Liver (tissue), 8 donors: ENCODE measurements at regions not wholly inside any gene's neighbourhood (a gene's known extent, or its start where the extent isn't known, plus 50 kb on each side); places are given as distances from the start of the nearest gene placed in this dataset.

Source experiments
- DNase-seq: peaks from one replicate; pipeline ENCODE4 v3.0.0-alpha.2; 2017; ENCODE audit warnings: low spot score
- H3K27ac ChIP-seq, 2 donors: one replicate each; pipeline ENCODE4 v1.7.0; 2013; ENCODE audit warnings: inconsistent platforms in 2 of 2, low read length in 2 of 2, control low read depth in 1 of 2, low read depth in 1 of 2, mild to moderate bottlenecking in 1 of 2
- H3K27me3 ChIP-seq, 4 donors: one replicate each; pipeline versions ENCODE4 v1.6.1 to v1.7.0; 2013; ENCODE audit warnings: low read length in 3 of 4, inconsistent platforms in 1 of 4, mild to moderate bottlenecking in 1 of 4, moderate library complexity in 1 of 4; ENCODE audit not compliant: control insufficient read depth in 4 of 4, insufficient read depth in 4 of 4
- H3K36me3 ChIP-seq, 4 donors: one replicate each; pipeline versions ENCODE4 v1.6.1 to v1.7.0; 2013; ENCODE audit warnings: low read length in 3 of 4, mild to moderate bottlenecking in 3 of 4, low read depth in 1 of 4, moderate library complexity in 1 of 4; ENCODE audit not compliant: control insufficient read depth in 4 of 4, insufficient read depth in 3 of 4
- H3K4me1 ChIP-seq, 4 donors: one replicate each; pipeline versions ENCODE4 v1.6.1 to v1.7.0; 2013; ENCODE audit warnings: low read length in 3 of 4, mild to moderate bottlenecking in 3 of 4, moderate library complexity in 1 of 4; ENCODE audit not compliant: control insufficient read depth in 4 of 4, insufficient read depth in 4 of 4
- H3K4me3 ChIP-seq, 3 donors: one replicate each; pipeline versions ENCODE4 v1.6.1 to v1.7.0; 2013; ENCODE audit warnings: low read length in 3 of 3, control low read depth in 1 of 3, low read depth in 1 of 3, mild to moderate bottlenecking in 1 of 3
- H3K9ac ChIP-seq, 2 donors: one replicate each; pipeline ENCODE4 v1.7.0; 2013; ENCODE audit warnings: low read length in 2 of 2, mild to moderate bottlenecking in 2 of 2, moderate library complexity in 2 of 2, control low read depth in 1 of 2, low read depth in 1 of 2
- H3K9me3 ChIP-seq, 4 donors: one replicate each; pipeline versions ENCODE4 v1.6.1 to v1.7.0; 2013; ENCODE audit warnings: low read length in 3 of 4; ENCODE audit not compliant: control insufficient read depth in 4 of 4
- EGR1 ChIP-seq, 2 donors: IDR thresholded peaks; 2 replicates each; pipeline ENCODE4 v1.6.1; 2016 to 2018; ENCODE audit warnings: antibody characterized with exemption in 2 of 2, low read depth in 2 of 2
- FOXA1 ChIP-seq: IDR thresholded peaks from 2 replicates; pipeline ENCODE4 v1.6.1; 2016; ENCODE audit warnings: antibody characterized with exemption
- FOXA2 ChIP-seq: IDR thresholded peaks from 2 replicates; pipeline ENCODE4 v1.6.1; 2016; ENCODE audit warnings: antibody characterized with exemption
- GABPA ChIP-seq, 2 donors: IDR thresholded peaks in 1 of 2; conservative IDR thresholded peaks in 1 of 2; 2 replicates each; pipeline ENCODE4 v1.6.1; 2016; ENCODE audit warnings: antibody characterized with exemption in 2 of 2, mild to moderate bottlenecking in 1 of 2, moderate library complexity in 1 of 2
- HNF4A ChIP-seq, 2 donors: conservative IDR thresholded peaks; 2 replicates each; pipeline ENCODE4 v1.6.1; 2016; ENCODE audit warnings: antibody characterized with exemption in 2 of 2, mild to moderate bottlenecking in 2 of 2
- HNF4G ChIP-seq: IDR thresholded peaks from 2 replicates; pipeline ENCODE4 v1.6.1; 2016; ENCODE audit warnings: antibody characterized with exemption
- JUND ChIP-seq, 2 donors: IDR thresholded peaks; 2 replicates each; pipeline ENCODE4 v1.6.1; 2016; ENCODE audit warnings: antibody characterized with exemption in 2 of 2
- NR2F2 ChIP-seq: IDR thresholded peaks from 2 replicates; pipeline ENCODE4 v1.6.1; 2016; ENCODE audit warnings: antibody characterized with exemption
- RAD21 ChIP-seq, 2 donors: IDR thresholded peaks; 2 replicates each; pipeline ENCODE4 v1.6.1; 2016; ENCODE audit warnings: antibody characterized with exemption in 2 of 2, mild to moderate bottlenecking in 2 of 2
- RXRA ChIP-seq, 2 donors: IDR thresholded peaks; 2 replicates each; pipeline ENCODE4 v1.6.1; 2017 to 2018; ENCODE audit warnings: antibody characterized with exemption in 2 of 2, mild to moderate bottlenecking in 1 of 2
- SP1 ChIP-seq: IDR thresholded peaks from 2 replicates; pipeline ENCODE4 v1.6.1; 2018; ENCODE audit warnings: antibody characterized with exemption, mild to moderate bottlenecking
- TAF1 ChIP-seq: conservative IDR thresholded peaks from 2 replicates; pipeline ENCODE4 v1.6.1; 2016; ENCODE audit warnings: antibody characterized with exemption, mild to moderate bottlenecking
- YY1 ChIP-seq: IDR thresholded peaks from 2 replicates; pipeline ENCODE4 v1.6.1; 2016; ENCODE audit warnings: antibody characterized with exemption, mild to moderate bottlenecking
- WGBS: extraction: QIAGEN DNeasy Blood & Tissue Kit; methylation state at CpG from one replicate; pipeline ENCODE4 v1.1.7; 2013; 5-methylcytosine and 5-hydroxymethylcytosine counted together
- TF ChIP-seq, protein P1 (sequence below): IDR thresholded peaks from 2 replicates; pipeline ENCODE4 v1.6.1; 2016; ENCODE audit warnings: antibody characterized with exemption, mild to moderate bottlenecking
- TF ChIP-seq, protein P2 (sequence below): IDR thresholded peaks from 2 replicates; pipeline ENCODE4 v1.6.1; 2016; ENCODE audit warnings: antibody characterized with exemption
- TF ChIP-seq, protein P3 (sequence below): fragments of 150-350 bp; IDR thresholded peaks from 2 replicates; pipeline ENCODE4 v1.5.1; 2017; ENCODE audit warnings: improper control_type of control experiment, low read depth, low read length; ENCODE audit not compliant: missing input control
- TF ChIP-seq, protein P4 (sequence below): IDR thresholded peaks from 2 replicates; pipeline ENCODE4 v1.6.1; 2016; ENCODE audit warnings: antibody characterized with exemption
- donor health status: healthy.
- donor health status: healthy.
- donor health status: healthy.
- donor health status: healthy.
- donor health status: healthy.

DNA sequence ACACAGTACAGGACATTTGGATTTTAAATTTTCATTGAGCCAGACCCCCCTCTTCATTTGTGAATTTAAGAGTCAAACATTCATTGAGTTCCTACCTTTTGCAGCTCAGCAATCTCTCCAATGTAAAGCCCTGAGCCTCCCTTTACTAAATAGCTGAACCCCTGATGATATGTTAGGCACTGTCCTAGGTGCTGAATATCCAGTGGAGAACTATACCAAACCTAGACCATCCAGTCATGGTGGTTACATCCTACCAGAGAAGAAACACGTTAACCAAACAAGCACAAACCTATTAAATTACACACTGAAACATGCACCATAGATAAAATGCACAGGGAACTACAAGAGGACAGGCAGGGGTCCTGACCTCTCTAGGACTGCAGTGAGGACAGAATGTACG lies 1585.3 kb upstream of the TMEM132C start:
- Histone ChIP-seq H3K27ac (no peak overlapping the region), H3K36me3 (no peaks in the 10 kb centered on the region), H3K4me1 (no peaks in the 10 kb centered on the region), H3K27me3 (no peaks in the 10 kb centered on the region), H3K9ac (no peak overlapping the region), H3K4me3 (no peak overlapping the region), H3K9me3 (peaks cover 0 to 10% (median under 1%) of the 10 kb centered on the region in 4 donors)
- 59% methylated on average over 2 of the region's 2 CpGs for WGBS
- TF ChIP-seq, protein P1, sequence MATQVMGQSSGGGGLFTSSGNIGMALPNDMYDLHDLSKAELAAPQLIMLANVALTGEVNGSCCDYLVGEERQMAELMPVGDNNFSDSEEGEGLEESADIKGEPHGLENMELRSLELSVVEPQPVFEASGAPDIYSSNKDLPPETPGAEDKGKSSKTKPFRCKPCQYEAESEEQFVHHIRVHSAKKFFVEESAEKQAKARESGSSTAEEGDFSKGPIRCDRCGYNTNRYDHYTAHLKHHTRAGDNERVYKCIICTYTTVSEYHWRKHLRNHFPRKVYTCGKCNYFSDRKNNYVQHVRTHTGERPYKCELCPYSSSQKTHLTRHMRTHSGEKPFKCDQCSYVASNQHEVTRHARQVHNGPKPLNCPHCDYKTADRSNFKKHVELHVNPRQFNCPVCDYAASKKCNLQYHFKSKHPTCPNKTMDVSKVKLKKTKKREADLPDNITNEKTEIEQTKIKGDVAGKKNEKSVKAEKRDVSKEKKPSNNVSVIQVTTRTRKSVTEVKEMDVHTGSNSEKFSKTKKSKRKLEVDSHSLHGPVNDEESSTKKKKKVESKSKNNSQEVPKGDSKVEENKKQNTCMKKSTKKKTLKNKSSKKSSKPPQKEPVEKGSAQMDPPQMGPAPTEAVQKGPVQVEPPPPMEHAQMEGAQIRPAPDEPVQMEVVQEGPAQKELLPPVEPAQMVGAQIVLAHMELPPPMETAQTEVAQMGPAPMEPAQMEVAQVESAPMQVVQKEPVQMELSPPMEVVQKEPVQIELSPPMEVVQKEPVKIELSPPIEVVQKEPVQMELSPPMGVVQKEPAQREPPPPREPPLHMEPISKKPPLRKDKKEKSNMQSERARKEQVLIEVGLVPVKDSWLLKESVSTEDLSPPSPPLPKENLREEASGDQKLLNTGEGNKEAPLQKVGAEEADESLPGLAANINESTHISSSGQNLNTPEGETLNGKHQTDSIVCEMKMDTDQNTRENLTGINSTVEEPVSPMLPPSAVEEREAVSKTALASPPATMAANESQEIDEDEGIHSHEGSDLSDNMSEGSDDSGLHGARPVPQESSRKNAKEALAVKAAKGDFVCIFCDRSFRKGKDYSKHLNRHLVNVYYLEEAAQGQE, result peak; percentile 90
- no peak for TF ChIP-seq GABPA (IDR thresholded peaks at IDR 0.05 in 1 of 2, conservative IDR thresholded peaks at IDR 0.05 in 1 of 2)
- DNase-seq, result no peak

DNA sequence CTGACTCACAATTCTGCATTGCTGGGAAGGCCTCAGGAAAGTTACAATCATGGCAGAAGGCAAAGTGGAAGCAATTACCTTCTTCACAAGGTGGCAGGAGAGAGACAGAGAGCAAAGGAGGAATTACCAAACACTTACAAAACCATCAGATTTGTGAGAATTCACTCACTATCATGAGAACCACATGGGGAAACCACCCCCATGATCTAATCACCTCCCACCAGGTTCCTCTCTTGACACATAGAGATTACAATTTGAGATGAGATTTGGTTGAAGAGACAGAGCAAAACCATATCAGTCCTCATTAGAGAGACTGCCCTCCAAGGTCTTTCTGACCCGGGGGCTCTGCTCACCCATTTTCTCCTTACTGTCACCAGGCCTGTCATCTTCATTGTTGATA lies 1582.3 kb upstream of the TMEM132C start:
- H3K9ac ChIP-seq, result no peak overlapping the region
- DNase-seq, result no peak
- no peaks in the 10 kb centered on the region for H3K36me3 ChIP-seq
- H3K4me1 ChIP-seq, result no peaks in the 10 kb centered on the region
- peaks cover 0 to 10% (median 3%) of the 10 kb centered on the region in 4 donors for H3K9me3 ChIP-seq
- H3K27me3 ChIP-seq, result no peaks in the 10 kb centered on the region
- 73% methylated on average over 1 of the region's 1 CpG for WGBS
- no peak overlapping the region for H3K27ac ChIP-seq
- H3K4me3 ChIP-seq, result no peak overlapping the region
- TF ChIP-seq FOXA1 (no peak), JUND (IDR thresholded peaks at IDR 0.05) (no peak)

DNA sequence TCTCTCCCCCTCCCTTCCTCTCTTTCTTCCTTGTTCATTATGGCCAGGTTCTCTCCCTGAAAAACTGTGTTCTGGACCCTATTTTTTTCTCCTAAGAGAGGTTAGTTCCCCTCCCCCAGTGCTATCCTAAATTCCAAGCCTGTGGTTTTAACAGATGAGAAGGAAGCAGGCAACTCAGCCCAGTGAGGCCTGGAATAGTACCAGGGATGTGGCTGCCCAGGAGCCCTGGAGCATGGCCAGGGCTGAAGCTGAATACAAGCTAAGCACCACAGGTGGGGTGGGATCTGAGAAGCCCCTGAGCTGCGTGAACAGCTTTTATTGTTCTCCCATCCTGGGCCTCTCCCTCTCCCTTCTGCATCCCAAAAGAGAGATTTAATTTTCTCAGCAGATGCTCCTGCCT lies 1581.3 kb upstream of the TMEM132C start:
- DNase-seq, result no peak
- no peaks in the 10 kb centered on the region for H3K27me3 ChIP-seq
- H3K4me1 ChIP-seq, result no peaks in the 10 kb centered on the region
- H3K9ac ChIP-seq, result no peak overlapping the region
- H3K36me3 ChIP-seq, result no peaks in the 10 kb centered on the region
- H3K9me3 ChIP-seq, result peaks cover 0 to 10% (median 3%) of the 10 kb centered on the region in 4 donors
- TF ChIP-seq FOXA2, result no peak
- TF ChIP-seq JUND (IDR thresholded peaks at IDR 0.05), result no peak
- TF ChIP-seq GABPA (IDR thresholded peaks at IDR 0.05 in 1 of 2, conservative IDR thresholded peaks at IDR 0.05 in 1 of 2), result no peak
- TF ChIP-seq, protein P1, result no peak
- no peak for TF ChIP-seq HNF4G
- no peak for TF ChIP-seq SP1
- TF ChIP-seq, protein P2, sequence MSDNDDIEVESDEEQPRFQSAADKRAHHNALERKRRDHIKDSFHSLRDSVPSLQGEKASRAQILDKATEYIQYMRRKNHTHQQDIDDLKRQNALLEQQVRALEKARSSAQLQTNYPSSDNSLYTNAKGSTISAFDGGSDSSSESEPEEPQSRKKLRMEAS, result no peak
- no peak for TF ChIP-seq YY1
- TF ChIP-seq NR2F2, result no peak
- TF ChIP-seq, protein P3, sequence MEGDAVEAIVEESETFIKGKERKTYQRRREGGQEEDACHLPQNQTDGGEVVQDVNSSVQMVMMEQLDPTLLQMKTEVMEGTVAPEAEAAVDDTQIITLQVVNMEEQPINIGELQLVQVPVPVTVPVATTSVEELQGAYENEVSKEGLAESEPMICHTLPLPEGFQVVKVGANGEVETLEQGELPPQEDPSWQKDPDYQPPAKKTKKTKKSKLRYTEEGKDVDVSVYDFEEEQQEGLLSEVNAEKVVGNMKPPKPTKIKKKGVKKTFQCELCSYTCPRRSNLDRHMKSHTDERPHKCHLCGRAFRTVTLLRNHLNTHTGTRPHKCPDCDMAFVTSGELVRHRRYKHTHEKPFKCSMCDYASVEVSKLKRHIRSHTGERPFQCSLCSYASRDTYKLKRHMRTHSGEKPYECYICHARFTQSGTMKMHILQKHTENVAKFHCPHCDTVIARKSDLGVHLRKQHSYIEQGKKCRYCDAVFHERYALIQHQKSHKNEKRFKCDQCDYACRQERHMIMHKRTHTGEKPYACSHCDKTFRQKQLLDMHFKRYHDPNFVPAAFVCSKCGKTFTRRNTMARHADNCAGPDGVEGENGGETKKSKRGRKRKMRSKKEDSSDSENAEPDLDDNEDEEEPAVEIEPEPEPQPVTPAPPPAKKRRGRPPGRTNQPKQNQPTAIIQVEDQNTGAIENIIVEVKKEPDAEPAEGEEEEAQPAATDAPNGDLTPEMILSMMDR, result no peak
- no peak for TF ChIP-seq RXRA (IDR thresholded peaks at IDR 0.05)
- no peak for TF ChIP-seq FOXA1
- no peak for TF ChIP-seq EGR1 (IDR thresholded peaks at IDR 0.05; ENCODE audit: low read depth in 2 of 2)
- no peak for TF ChIP-seq TAF1
- TF ChIP-seq, protein P4, sequence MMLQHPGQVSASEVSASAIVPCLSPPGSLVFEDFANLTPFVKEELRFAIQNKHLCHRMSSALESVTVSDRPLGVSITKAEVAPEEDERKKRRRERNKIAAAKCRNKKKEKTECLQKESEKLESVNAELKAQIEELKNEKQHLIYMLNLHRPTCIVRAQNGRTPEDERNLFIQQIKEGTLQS, result no peak
- no peak for TF ChIP-seq HNF4A (conservative IDR thresholded peaks at IDR 0.05)
- no peak for TF ChIP-seq RAD21 (IDR thresholded peaks at IDR 0.05)
- no peak overlapping the region for H3K27ac ChIP-seq
- WGBS, result 70% methylated on average over 1 of the region's 1 CpG
- H3K4me3 ChIP-seq, result no peak overlapping the region
